ENCODE measurements at regions not wholly inside any gene's neighbourhood (a gene's known extent, or its start where the extent isn't known, plus 50 kb on each side); places are given as distances from the start of the nearest gene placed in this dataset.

- in situ Hi-C loops (cut with MboI; ENCODE audit: low pct_unique_long_range_greater_than_20kb, low sequenced_read_pairs, unreplicated experiment): no loop called here
- no peak for DNase-seq (ENCODE audit: low spot score)
These were observed 50.3 kb upstream of the KYNU start for GRCh38 chr2:142827170-142827569.

GRCh38 chr2:142825861-142826260 lies 51.6 kb upstream of the KYNU start:
- no peak for DNase-seq (ENCODE audit: low spot score)
- in situ Hi-C loops (cut with MboI; ENCODE audit: low pct_unique_long_range_greater_than_20kb, low sequenced_read_pairs, unreplicated experiment): no loop called here
- no peak for TF ChIP-seq CTCF (IDR thresholded peaks at IDR 0.05; ENCODE audit: extremely low read depth, insufficient read depth, missing control alignments)

More at GRCh38 chr2:142827170-142827569, 50.3 kb upstream of the KYNU start:
- TF ChIP-seq CTCF (IDR thresholded peaks at IDR 0.05; ENCODE audit: extremely low read depth, insufficient read depth, missing control alignments): no peak

GRCh38 chr2:142824756-142825155 lies 52.7 kb upstream of the KYNU start:
- DNase-seq (ENCODE audit: low spot score): no peak
- in situ Hi-C loops (cut with MboI; ENCODE audit: low pct_unique_long_range_greater_than_20kb, low sequenced_read_pairs, unreplicated experiment): no loop called here
- no peak for TF ChIP-seq CTCF (IDR thresholded peaks at IDR 0.05; ENCODE audit: extremely low read depth, insufficient read depth, missing control alignments)

GRCh38 chr2:142822190-142822589 lies 55.3 kb upstream of the KYNU start:
- TF ChIP-seq CTCF (IDR thresholded peaks at IDR 0.05; ENCODE audit: extremely low read depth, insufficient read depth, missing control alignments): no peak
- in situ Hi-C loops (cut with MboI; ENCODE audit: low pct_unique_long_range_greater_than_20kb, low sequenced_read_pairs, unreplicated experiment): no loop called here
- DNase-seq (ENCODE audit: low spot score): no peak

- DNase-seq (ENCODE audit: low spot score): no peak
- no peak for TF ChIP-seq CTCF (IDR thresholded peaks at IDR 0.05; ENCODE audit: extremely low read depth, insufficient read depth, missing control alignments)
- in situ Hi-C loops (cut with MboI; ENCODE audit: low pct_unique_long_range_greater_than_20kb, low sequenced_read_pairs, unreplicated experiment): no loop called here
These were observed 58.1 kb upstream of the KYNU start for GRCh38 chr2:142819411-142819810.

- in situ Hi-C loops (cut with MboI; ENCODE audit: low pct_unique_long_range_greater_than_20kb, low sequenced_read_pairs, unreplicated experiment): no loop called here
- DNase-seq (ENCODE audit: low spot score): no peak
- no peak for TF ChIP-seq CTCF (IDR thresholded peaks at IDR 0.05; ENCODE audit: extremely low read depth, insufficient read depth, missing control alignments)
These were observed 62.1 kb upstream of the KYNU start for GRCh38 chr2:142815375-142815774.
